A673 (cell line): ENCODE measurements at regions not wholly inside any gene's neighbourhood (a gene's known extent, or its start where the extent isn't known, plus 50 kb on each side); places are given as distances from the start of the nearest gene placed in this dataset.

Experiments used
- BruUV-seq: library from RNA; stranded (reverse); fragments of 400-500 nt; replicated peaks from 2 replicates; lab custom pipeline; 2021; lab: Mats Ljungman, UMichigan
- CTCF ChIA-PET: fragments of 300-600 bp; sonication (Branson Sonifier 250); formaldehyde crosslinking; loops from one replicate; lab custom pipeline; 2022; ENCODE audit warnings: antibody characterized with exemption; lab: Charles Lee
- POLR2A ChIA-PET: fragments of 300-600 bp; sonication (Branson Sonifier 250); formaldehyde crosslinking; loops from one replicate; lab custom pipeline; 2022; ENCODE audit warnings: antibody characterized with exemption; ENCODE audit not compliant: low non-redundant PET; lab: Charles Lee
- DNase-seq: peaks from one replicate; pipeline ENCODE4 v3.0.0-alpha.2; 2015; ENCODE audit warnings: low spot score
- H3K27ac ChIP-seq: fragments of 200-600 bp; sonication (generic); 2 replicates; pipeline ENCODE4 v1.5.1; 2016; ENCODE audit warnings: mixed run types, low read depth, mild to moderate bottlenecking, mixed read lengths, antibody characterized with exemption, low read length; ENCODE audit not compliant: poor library complexity, severe bottlenecking
- H3K27me3 ChIP-seq: fragments of 200-600 bp; sonication (generic); replicated peaks from 2 replicates; pipeline ENCODE4 v1.6.1; 2017; ENCODE audit warnings: mixed run types, low read depth, mild to moderate bottlenecking, mixed read lengths, antibody characterized with exemption, low read length; ENCODE audit not compliant: insufficient read depth, poor library complexity
- H3K36me3 ChIP-seq: fragments of 200-600 bp; sonication (generic); 2 replicates; pipeline ENCODE4 v1.6.1; 2016; ENCODE audit warnings: mixed run types, mild to moderate bottlenecking, mixed read lengths, antibody characterized with exemption, low read length; ENCODE audit not compliant: insufficient read depth, poor library complexity, severe bottlenecking
- H3K4me1 ChIP-seq: fragments of 200-600 bp; sonication (generic); 2 replicates; pipeline ENCODE4 v1.6.1; 2017; ENCODE audit warnings: mixed run types, mild to moderate bottlenecking, mixed read lengths, antibody characterized with exemption, low read length; ENCODE audit not compliant: insufficient read depth, poor library complexity, severe bottlenecking
- H3K4me3 ChIP-seq: fragments of 200-600 bp; sonication (generic); 2 replicates; pipeline ENCODE4 v1.5.1; 2016; ENCODE audit warnings: low read depth, mixed run types, mild to moderate bottlenecking, mixed read lengths, low read length; ENCODE audit not compliant: poor library complexity, severe bottlenecking
- H3K9me3 ChIP-seq: fragments of 200-600 bp; sonication (generic); 2 replicates; pipeline ENCODE4 v1.6.1; 2016; ENCODE audit warnings: mixed run types, low read depth, mild to moderate bottlenecking, mixed read lengths, antibody characterized with exemption, low read length; ENCODE audit not compliant: poor library complexity, severe bottlenecking
- CTCF ChIP-seq: fragments of 300-800, 200-600 bp; sonication (generic); conservative IDR thresholded peaks from 2 replicates; pipeline ENCODE4 v1.5.1; 2017; ENCODE audit warnings: low read depth, mild to moderate bottlenecking, antibody characterized with exemption, low read length, moderate library complexity, mixed read lengths
- EZH2 ChIP-seq: fragments of 200-600 bp; sonication (generic); IDR thresholded peaks from 2 replicates; pipeline ENCODE4 v1.6.1; 2017; ENCODE audit warnings: borderline replicate concordance, low read depth, mild to moderate bottlenecking, mixed read lengths, antibody characterized with exemption, low read length; ENCODE audit not compliant: poor library complexity, severe bottlenecking
- intact Hi-C: fragments of 100-400 bp; cut with micrococcal nuclease; formaldehyde crosslinking; loops from one replicate; pipeline ENCODE4 v1.10.0; 2022; ENCODE audit not compliant: unreplicated experiment

GRCh38 chr5:124929000-124929399 lies 182.6 kb upstream of the ZNF608 start:
- Histone ChIP-seq H3K27ac (no peak overlapping the region), H3K4me3 (no peak overlapping the region), H3K36me3 (no peaks in the 10 kb centered on the region), H3K27me3 (no peaks in the 10 kb centered on the region), H3K4me1 (no peaks in the 10 kb centered on the region), H3K9me3 (no peaks in the 10 kb centered on the region)
- CTCF ChIA-PET = no interaction called here
- intact Hi-C loops = no loop called here
- TF ChIP-seq EZH2 (no peak), CTCF (no peak)
- DNase-seq = no peak
- POLR2A ChIA-PET = no interaction called here
- BruUV-seq = no TSS peak

- Histone ChIP-seq H3K4me3 (no peak overlapping the region), H3K36me3 (no peaks in the 10 kb centered on the region), H3K9me3 (no peaks in the 10 kb centered on the region), H3K27me3 (no peaks in the 10 kb centered on the region), H3K4me1 (no peaks in the 10 kb centered on the region), H3K27ac (no peak overlapping the region)
- no peak for DNase-seq
- ChIA-PET POLR2A (no interaction called here), CTCF (no interaction called here)
- intact Hi-C loops = no loop called here
- no TSS peak for BruUV-seq
- TF ChIP-seq CTCF = no peak
- TF ChIP-seq EZH2 = no peak
Observed at GRCh38 chr5:124932791-124933600, 186.6 kb upstream of the ZNF608 start.

GRCh38 chr5:124935065-124935464 lies 188.6 kb upstream of the ZNF608 start:
- no TSS peak for BruUV-seq
- no peaks in the 10 kb centered on the region for H3K4me1 ChIP-seq
- CTCF ChIA-PET = no interaction called here
- TF ChIP-seq CTCF = no peak
- TF ChIP-seq EZH2 = no peak
- DNase-seq = no peak
- no peaks in the 10 kb centered on the region for H3K9me3 ChIP-seq
- H3K27me3 ChIP-seq = no peaks in the 10 kb centered on the region
- no peaks in the 10 kb centered on the region for H3K36me3 ChIP-seq
- no peak overlapping the region for H3K27ac ChIP-seq
- intact Hi-C loops = no loop called here
- H3K4me3 ChIP-seq = no peak overlapping the region
- POLR2A ChIA-PET = no interaction called here
